Central memory CD8-positive, alpha-beta T cell (primary cell): ENCODE measurements at regions not wholly inside any gene's neighbourhood (a gene's known extent, or its start where the extent isn't known, plus 50 kb on each side); places are given as distances from the start of the nearest gene placed in this dataset.

Source experiments
- ATAC-seq: fragments of 150-1000 bp; cut with Tn5 transposase; replicated peaks from 2 replicates; pipeline ENCODE4 v1.10.0; 2022; ENCODE audit warnings: mild to moderate bottlenecking, moderate FRiP score, moderate number of reproducible peaks; ENCODE audit not compliant: poor library complexity, severe bottlenecking; ENCODE audit errors: extremely low read depth
- DNase-seq, 2 donors: peaks; one replicate each; pipeline ENCODE4 v3.0.0; 2021; ENCODE audit warnings: low spot score in 2 of 2
- H3K27ac Mint-ChIP-seq: one replicate; pipeline ENCODE4 v1.8.0; 2022; ENCODE audit warnings: low read depth, mild to moderate bottlenecking, moderate library complexity, mixed read lengths
- H3K27me3 Mint-ChIP-seq: one replicate; pipeline ENCODE4 v1.8.0; 2022; ENCODE audit warnings: mixed read lengths
- H3K36me3 Mint-ChIP-seq: one replicate; pipeline ENCODE4 v1.8.0; 2022; ENCODE audit warnings: mild to moderate bottlenecking, moderate library complexity, mixed read lengths; ENCODE audit not compliant: insufficient read depth
- H3K4me1 Mint-ChIP-seq: one replicate; pipeline ENCODE4 v1.8.0; 2022; ENCODE audit warnings: mixed read lengths
- H3K4me3 Mint-ChIP-seq: one replicate; pipeline ENCODE4 v1.8.0; 2022; ENCODE audit warnings: mild to moderate bottlenecking, moderate library complexity, mixed read lengths
- H3K9me3 Mint-ChIP-seq: one replicate; pipeline ENCODE4 v1.8.0; 2022; ENCODE audit warnings: mixed read lengths

DNA sequence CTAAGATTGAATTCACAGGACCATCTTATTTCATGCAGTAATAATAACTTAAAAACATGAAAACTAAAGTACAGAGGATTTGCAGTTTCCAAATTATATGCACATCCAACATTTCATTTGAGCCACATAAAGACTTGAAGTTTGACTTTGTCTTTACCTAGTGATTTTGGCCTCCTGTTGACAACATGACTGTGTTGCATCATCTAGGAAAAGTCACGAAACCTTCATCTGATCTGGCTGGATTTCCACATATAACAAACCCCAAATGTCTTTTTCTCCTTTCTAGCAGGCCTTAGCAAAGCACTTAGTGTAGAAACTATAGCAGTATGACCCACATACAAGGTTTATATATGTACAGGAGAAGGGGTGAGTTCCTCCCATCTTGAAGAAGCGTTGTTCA is 406.5 kb upstream of the CDH5 start:
- Mint-ChIP-seq H3K4me1 (no peaks in the 10 kb centered on the region), H3K36me3 (peaks cover 2% of the 10 kb centered on the region), H3K4me3 (no peak overlapping the region), H3K27me3 (no peaks in the 10 kb centered on the region), H3K27ac (no peak overlapping the region), H3K9me3 (no peaks in the 10 kb centered on the region)
- ATAC-seq: no peak
- no peak for DNase-seq

DNA sequence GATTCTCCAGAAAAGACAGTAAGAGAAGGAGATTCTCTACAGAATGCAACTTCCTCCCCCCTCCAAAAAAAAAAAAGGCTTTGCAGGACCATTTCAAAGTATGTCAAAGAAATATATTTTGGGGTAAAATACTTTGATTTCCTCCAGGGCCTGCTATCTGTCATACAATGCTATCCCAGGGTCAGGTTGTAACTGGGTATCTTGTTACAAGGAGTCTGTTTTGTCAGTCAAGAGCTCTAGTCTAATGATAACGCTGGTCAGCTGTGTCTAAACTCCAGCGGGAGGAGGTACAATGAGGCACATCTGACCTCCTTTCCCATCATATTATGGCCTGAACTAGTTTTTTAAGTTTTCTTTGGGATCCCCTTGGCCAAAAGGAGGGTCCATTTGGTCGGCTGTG is 408.4 kb upstream of the CDH5 start:
- no peaks in the 10 kb centered on the region for H3K27me3 Mint-ChIP-seq
- no peak for ATAC-seq

DNA sequence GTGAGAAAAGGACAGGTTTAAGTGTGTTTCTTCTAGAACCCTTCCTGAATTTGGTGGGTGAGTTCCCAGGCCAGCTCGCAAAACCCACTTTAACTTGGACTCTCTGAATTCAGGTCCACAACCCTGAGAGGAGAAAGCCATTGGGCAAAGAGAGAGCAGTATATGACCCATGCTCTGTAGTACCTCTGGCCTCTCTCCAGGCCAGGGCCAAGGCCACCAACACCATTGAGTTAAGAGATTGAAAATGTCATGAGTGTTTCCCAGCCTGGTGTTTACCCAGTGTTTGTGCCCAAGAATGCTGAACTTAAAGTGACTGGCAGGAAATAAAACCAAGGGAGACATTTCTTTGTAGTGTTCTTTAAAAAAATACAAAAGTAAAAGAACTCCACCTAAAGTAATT is 410.4 kb upstream of the CDH5 start:
- no peaks in the 10 kb centered on the region for H3K4me1 Mint-ChIP-seq
- DNase-seq: no peak
- H3K4me3 Mint-ChIP-seq: no peak overlapping the region
- no peaks in the 10 kb centered on the region for H3K27me3 Mint-ChIP-seq
- ATAC-seq: no peak
- no peak overlapping the region for H3K27ac Mint-ChIP-seq
- no peaks in the 10 kb centered on the region for H3K36me3 Mint-ChIP-seq
- no peaks in the 10 kb centered on the region for H3K9me3 Mint-ChIP-seq

More for the DNA sequence above, 408.4 kb upstream of the CDH5 start:
- Mint-ChIP-seq H3K4me3 (no peak overlapping the region), H3K9me3 (no peaks in the 10 kb centered on the region), H3K27ac (no peak overlapping the region), H3K4me1 (no peaks in the 10 kb centered on the region), H3K36me3 (peaks cover 2% of the 10 kb centered on the region)
- DNase-seq: no peak

DNA sequence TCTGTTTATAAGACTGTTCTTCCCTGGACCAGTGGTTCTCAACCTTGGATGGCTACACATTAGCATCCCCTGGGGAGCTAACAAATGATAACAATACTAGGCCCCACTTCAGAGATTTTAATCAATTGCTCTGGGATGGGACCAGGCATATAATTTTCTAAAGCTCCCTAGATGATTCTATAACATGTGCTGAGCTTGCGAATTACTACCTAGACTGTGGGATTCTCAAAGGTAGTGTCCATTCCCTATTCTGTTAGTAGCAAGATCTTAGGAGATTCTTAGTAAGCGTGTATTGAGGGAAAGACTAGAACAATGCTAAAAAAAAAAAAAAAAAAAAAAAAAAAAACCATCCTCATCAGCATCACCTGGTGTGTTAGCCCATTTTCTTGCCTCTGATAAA is 412.0 kb upstream of the CDH5 start:
- Mint-ChIP-seq H3K4me3 (no peak overlapping the region), H3K27ac (no peak overlapping the region), H3K9me3 (no peaks in the 10 kb centered on the region), H3K4me1 (no peaks in the 10 kb centered on the region), H3K27me3 (no peaks in the 10 kb centered on the region), H3K36me3 (no peaks in the 10 kb centered on the region)
- no peak for DNase-seq
- ATAC-seq: no peak

DNA sequence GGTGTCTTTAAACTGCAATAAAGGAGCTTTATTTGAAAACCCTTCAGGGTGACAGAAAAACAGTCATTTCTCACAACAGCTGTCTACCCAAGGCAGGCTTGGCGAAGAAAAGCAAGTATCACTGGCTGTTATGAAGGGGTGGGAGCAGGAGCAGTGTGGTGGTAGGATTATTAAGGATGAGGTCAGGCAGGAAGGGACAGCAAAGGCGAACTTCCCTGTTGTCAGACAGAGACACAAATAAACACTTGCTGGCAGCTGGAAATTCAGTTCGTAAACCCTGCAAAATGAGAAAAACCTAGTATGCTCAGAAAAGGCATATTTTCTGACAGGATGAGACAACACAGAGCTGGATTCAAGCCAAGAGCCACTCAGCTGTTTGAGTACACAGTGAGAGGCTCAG is 416.3 kb upstream of the CDH5 start:
- no peaks in the 10 kb centered on the region for H3K36me3 Mint-ChIP-seq
- no peak overlapping the region for H3K4me3 Mint-ChIP-seq
- ATAC-seq (no peak), DNase-seq (no peak)
- no peaks in the 10 kb centered on the region for H3K4me1 Mint-ChIP-seq
- H3K9me3 Mint-ChIP-seq: no peaks in the 10 kb centered on the region
- no peaks in the 10 kb centered on the region for H3K27me3 Mint-ChIP-seq
- no peak overlapping the region for H3K27ac Mint-ChIP-seq

DNA sequence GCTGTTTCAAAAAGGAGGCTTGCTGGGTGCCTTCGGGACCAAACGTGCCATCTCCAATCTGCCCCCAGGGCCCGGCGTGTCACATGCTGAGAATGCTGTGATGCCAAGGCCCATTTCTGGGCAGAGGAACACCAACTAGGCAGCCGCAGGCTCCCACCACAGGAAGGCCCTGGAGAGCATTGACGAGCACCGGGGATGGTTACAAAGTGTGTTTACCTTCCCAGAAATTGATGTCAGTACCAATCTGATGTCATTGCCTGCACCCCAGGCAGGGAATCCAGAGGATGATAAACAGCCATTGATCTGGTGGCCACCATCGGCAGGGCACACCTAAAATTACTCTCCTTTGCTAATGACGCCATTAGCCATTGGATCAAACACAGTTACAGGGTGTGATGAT is 418.1 kb upstream of the CDH5 start:
- Mint-ChIP-seq H3K27ac (no peak overlapping the region), H3K9me3 (peaks cover 6% of the 10 kb centered on the region), H3K27me3 (no peaks in the 10 kb centered on the region), H3K4me3 (no peak overlapping the region), H3K4me1 (no peaks in the 10 kb centered on the region), H3K36me3 (no peaks in the 10 kb centered on the region)
- ATAC-seq (no peak), DNase-seq (no peak)

DNA sequence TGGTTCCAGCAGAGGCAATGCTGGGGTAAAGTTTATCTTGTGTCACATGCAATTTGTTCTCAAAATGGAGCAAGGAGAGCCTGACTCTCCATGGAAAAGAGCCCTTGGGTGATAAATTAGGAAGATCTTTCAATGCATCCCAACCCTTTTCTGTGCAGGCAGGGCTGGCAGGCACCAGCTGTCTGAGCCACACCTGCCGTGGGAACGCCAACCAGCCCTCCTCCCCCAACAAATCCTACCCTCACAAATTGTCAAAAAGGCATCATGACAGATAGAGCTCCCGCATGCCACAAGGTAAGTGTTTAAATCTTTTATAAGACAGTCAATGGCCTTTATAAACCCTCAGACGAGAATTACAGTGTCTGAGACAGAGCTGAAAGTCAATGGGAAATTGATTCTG is 418.5 kb upstream of the CDH5 start:
- ATAC-seq (no peak), DNase-seq (no peak)
- no peaks in the 10 kb centered on the region for H3K4me1 Mint-ChIP-seq
- no peak overlapping the region for H3K4me3 Mint-ChIP-seq
- H3K27me3 Mint-ChIP-seq: no peaks in the 10 kb centered on the region
- H3K27ac Mint-ChIP-seq: no peak overlapping the region
- H3K9me3 Mint-ChIP-seq: peaks cover 6% of the 10 kb centered on the region
- no peaks in the 10 kb centered on the region for H3K36me3 Mint-ChIP-seq

DNA sequence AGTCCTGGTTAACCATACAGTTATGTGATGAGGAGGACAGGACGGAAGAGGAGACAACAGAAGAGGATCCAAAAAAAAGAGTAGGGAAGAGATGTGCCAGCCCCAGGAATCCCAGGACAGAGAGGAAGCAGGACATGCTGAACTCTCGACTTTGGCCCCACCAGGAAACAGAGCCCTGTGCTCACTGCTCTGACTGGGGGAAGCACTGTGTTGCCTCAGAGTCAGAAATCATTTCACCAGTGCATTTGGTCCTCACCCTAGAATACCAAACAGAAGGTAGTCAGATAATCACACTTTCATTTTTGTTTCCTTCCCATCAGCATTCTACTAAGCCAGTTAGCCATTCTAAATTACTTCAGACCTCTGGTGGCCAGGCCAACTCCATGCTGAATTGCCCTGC is 421.0 kb upstream of the CDH5 start:
- no peak overlapping the region for H3K27ac Mint-ChIP-seq
- H3K36me3 Mint-ChIP-seq: no peaks in the 10 kb centered on the region
- peaks cover 6% of the 10 kb centered on the region for H3K9me3 Mint-ChIP-seq
- H3K27me3 Mint-ChIP-seq: no peaks in the 10 kb centered on the region
- no peak for DNase-seq
- no peaks in the 10 kb centered on the region for H3K4me1 Mint-ChIP-seq
- ATAC-seq: no peak
- no peak overlapping the region for H3K4me3 Mint-ChIP-seq

DNA sequence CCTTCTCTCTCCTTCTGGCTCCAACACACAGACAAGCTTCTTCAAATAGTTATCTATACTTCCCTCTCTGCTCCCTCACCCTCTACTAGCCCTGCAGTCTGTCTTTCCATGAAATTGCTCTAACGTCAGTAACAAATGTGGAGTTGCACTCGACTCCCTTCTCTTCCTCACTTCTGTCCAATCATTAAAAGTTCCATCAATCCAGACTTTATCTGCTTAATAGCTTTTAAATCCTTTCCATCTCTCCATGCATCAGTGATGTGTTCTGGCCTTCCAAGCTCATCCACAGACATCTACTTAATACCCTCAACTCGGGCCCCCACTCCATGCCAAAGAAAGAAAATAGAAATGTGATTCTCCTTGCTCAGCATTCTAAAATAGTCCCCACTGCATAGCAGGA is 422.1 kb upstream of the CDH5 start:
- no peak overlapping the region for H3K27ac Mint-ChIP-seq
- no peak overlapping the region for H3K4me3 Mint-ChIP-seq
- no peaks in the 10 kb centered on the region for H3K27me3 Mint-ChIP-seq
- DNase-seq (no peak), ATAC-seq (no peak)
- H3K36me3 Mint-ChIP-seq: no peaks in the 10 kb centered on the region
- peaks cover 6% of the 10 kb centered on the region for H3K9me3 Mint-ChIP-seq
- no peaks in the 10 kb centered on the region for H3K4me1 Mint-ChIP-seq

DNA sequence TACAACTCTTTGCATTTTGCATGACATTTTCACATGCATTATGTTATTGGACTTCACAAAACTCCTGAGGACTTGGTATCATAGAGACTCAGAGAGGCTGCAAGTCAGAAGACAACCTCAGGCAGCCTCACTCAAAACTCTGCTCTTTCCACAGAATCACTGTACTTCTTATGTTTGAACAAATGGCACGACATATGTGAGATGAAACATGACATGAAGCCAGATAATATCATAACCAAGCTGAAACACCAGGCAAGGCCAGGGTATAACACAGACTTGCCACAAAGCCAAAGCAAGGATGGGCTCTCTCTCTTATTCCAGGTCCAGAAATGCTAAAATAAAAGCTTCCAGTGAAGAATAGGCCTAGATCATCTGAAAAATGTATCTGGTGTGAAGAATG is 425.8 kb upstream of the CDH5 start:
- no peak for DNase-seq
- H3K4me1 Mint-ChIP-seq: no peaks in the 10 kb centered on the region
- H3K36me3 Mint-ChIP-seq: no peaks in the 10 kb centered on the region
- no peaks in the 10 kb centered on the region for H3K27me3 Mint-ChIP-seq
- no peak overlapping the region for H3K27ac Mint-ChIP-seq
- peaks cover 11% of the 10 kb centered on the region for H3K9me3 Mint-ChIP-seq
- H3K4me3 Mint-ChIP-seq: no peak overlapping the region
- no peak for ATAC-seq

DNA sequence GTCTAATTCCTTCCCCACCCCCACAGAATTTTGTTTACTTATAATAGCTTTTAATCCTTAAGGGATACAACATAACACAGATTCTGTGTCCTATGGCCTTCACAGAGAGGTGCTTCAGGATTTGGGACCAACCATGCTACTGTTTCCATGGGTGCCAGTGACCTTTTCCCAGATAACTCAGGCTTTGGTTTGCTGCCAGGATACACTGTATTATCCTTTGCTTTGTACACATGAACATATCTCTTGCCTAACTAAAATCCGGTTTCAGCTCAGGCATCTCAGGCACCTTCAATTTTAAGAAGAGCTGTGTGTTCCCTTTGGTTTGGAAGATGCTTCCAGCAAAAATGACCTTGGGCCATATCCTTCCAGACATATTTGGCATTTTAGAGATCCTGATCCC is 428.4 kb upstream of the CDH5 start:
- peaks cover 16% of the 10 kb centered on the region for H3K9me3 Mint-ChIP-seq
- no peak for ATAC-seq
- no peaks in the 10 kb centered on the region for H3K36me3 Mint-ChIP-seq
- H3K4me3 Mint-ChIP-seq: no peak overlapping the region
- no peak for DNase-seq
- no peaks in the 10 kb centered on the region for H3K4me1 Mint-ChIP-seq
- H3K27me3 Mint-ChIP-seq: no peaks in the 10 kb centered on the region
- no peak overlapping the region for H3K27ac Mint-ChIP-seq

DNA sequence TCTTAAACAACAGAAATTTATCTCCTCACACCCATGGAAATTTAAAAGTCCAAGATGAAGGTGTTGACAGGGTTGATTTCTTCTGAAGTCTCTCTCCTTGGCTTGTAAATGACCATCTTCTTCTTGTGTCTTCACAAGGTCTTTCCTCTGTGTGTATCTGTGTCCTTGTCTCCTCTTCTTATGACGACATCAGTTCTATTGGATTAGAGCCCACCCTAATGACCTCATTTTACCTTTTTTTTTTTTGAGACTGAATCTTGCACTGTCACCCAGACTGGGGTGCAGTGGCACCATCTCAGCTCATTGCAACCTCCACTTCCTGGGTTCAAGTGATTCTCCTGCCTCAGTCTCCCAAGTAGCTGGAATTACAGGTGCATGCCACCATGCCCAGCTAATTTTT is 429.0 kb upstream of the CDH5 start:
- ATAC-seq (no peak), DNase-seq (no peak)
- H3K27me3 Mint-ChIP-seq: no peaks in the 10 kb centered on the region
- H3K4me1 Mint-ChIP-seq: no peaks in the 10 kb centered on the region
- H3K36me3 Mint-ChIP-seq: no peaks in the 10 kb centered on the region
- H3K9me3 Mint-ChIP-seq: peaks cover 21% of the 10 kb centered on the region
- H3K4me3 Mint-ChIP-seq: no peak overlapping the region
- no peak overlapping the region for H3K27ac Mint-ChIP-seq

DNA sequence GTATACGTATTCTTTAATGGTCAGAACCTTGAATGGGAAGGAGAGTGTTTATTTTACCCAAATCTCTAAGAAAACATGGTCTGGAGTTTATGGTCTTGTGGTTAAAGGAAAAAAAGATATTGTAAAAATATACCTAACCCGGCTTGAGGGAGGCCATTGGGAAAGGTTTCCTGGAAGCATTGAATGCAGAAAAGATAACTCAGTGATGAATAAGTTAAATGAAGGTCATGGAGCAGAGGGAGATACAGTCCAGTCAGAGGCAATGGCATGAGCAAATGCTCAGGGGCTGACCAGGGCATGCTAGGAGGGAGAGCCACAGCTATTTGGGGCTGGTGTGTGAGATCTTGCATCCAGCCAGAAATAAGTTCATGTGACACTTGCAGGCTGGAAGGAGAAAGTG is 430.4 kb upstream of the CDH5 start:
- no peak overlapping the region for H3K27ac Mint-ChIP-seq
- no peaks in the 10 kb centered on the region for H3K27me3 Mint-ChIP-seq
- DNase-seq (no peak), ATAC-seq (no peak)
- H3K36me3 Mint-ChIP-seq: no peaks in the 10 kb centered on the region
- no peaks in the 10 kb centered on the region for H3K4me1 Mint-ChIP-seq
- peaks cover 26% of the 10 kb centered on the region for H3K9me3 Mint-ChIP-seq
- H3K4me3 Mint-ChIP-seq: no peak overlapping the region

DNA sequence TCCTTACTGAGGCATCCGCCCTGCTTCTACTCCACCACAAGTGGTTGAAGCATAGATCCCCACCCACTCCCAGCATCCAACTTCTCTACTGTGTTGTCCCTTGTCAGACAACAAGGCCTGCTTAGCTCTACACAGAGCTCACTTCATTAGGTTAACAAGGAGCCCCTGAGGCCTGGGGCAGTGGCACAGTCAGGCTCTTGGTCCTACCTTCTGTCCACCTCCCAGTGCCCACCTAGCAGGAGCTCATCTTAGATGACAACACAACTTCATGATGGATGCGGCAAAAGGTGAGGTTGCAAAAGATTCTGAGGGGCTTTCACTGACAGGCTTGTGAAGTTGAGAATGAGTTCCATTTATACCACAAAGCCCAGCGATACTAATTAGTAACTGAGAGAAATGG is 432.0 kb upstream of the CDH5 start:
- Mint-ChIP-seq H3K27ac (no peak overlapping the region), H3K36me3 (no peaks in the 10 kb centered on the region), H3K4me3 (no peak overlapping the region), H3K4me1 (no peaks in the 10 kb centered on the region), H3K9me3 (peaks cover 32% of the 10 kb centered on the region), H3K27me3 (no peaks in the 10 kb centered on the region)
- no peak for DNase-seq
- ATAC-seq: no peak
